ENCODE measurements at regions not wholly inside any gene's neighbourhood (a gene's known extent, or its start where the extent isn't known, plus 50 kb on each side); places are given as distances from the start of the nearest gene placed in this dataset.

DNA sequence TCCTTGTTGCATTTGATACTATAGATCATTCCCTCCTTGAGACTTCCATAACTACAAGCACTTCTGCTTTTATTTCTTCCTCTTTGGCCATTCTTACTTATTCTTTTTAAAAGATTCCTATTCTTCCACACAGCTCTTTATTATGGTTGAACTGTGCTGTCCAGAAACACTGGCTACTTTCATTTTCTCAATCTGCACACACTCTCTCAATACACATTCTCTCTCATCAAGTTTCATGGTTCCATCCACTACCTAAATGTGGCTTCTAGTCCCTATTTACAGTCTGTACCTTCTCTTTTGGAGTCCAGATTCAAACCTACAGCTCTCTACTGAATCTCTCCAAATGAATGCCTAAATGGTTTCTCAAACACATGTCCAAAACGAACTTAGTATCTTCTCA lies 214.3 kb upstream of the RSPO3 start:
- no peaks in the 10 kb centered on the region for H3K27me3 Mint-ChIP-seq (ENCODE audit: low read depth)
- DNase-seq: no peak
- no peak for ATAC-seq (replicated peaks in 1 of 2)
- H3K36me3 Mint-ChIP-seq (ENCODE audit: insufficient read depth in 2 of 2): no peaks in the 10 kb centered on the region
- no peaks in the 10 kb centered on the region for H3K4me1 Mint-ChIP-seq (ENCODE audit: low read depth)
- no peaks in the 10 kb centered on the region for H3K9me3 Mint-ChIP-seq
- H3K27ac Mint-ChIP-seq: no peak overlapping the region
- no peak overlapping the region for H3K4me3 Mint-ChIP-seq

DNA sequence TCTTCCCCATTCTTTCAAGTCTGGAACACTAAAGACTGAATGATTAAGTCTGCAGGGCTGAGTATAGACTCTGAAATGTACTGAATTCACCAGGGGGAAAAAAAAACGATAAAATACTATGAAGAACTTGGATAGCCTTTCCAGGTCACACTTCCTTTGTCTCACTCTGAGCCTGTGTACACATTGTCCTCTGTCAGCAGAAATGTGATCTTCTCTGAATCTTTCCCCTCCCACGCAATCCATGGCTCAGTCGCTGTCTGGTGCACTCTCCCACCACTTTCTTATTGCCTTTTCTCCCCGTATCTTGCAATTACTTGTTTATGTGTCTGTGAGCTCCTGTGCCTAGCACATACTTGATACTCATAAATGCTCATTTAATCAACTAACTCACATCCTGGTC lies 212.6 kb upstream of the RSPO3 start:
- DNase-seq (no peak), ATAC-seq (replicated peaks in 1 of 2) (no peak)
- H3K27ac Mint-ChIP-seq: no peak overlapping the region
- no peak overlapping the region for H3K4me3 Mint-ChIP-seq
- no peaks in the 10 kb centered on the region for H3K36me3 Mint-ChIP-seq (ENCODE audit: insufficient read depth in 2 of 2)
- H3K4me1 Mint-ChIP-seq (ENCODE audit: low read depth): no peaks in the 10 kb centered on the region
- no peaks in the 10 kb centered on the region for H3K27me3 Mint-ChIP-seq (ENCODE audit: low read depth)
- peaks cover 0 to 2% of the 10 kb centered on the region in 2 donors for H3K9me3 Mint-ChIP-seq

DNA sequence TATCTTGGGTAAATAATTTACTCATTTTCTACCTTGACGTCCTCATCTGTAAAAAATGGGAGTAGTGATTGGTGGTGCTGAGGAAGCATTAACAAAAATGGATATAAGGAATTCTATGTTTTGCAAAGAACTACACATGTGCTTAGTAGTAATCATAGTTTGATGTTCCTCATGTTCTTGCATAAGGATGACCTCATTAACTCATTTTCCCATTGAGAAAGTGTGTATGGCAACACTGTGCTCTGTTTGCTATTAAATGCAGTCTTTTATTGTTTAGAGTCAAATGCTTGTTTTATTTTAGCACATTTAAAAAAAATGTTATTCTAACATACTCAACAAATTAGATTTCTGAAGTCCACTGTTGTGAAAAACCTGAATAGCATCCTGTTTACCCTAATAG lies 211.2 kb upstream of the RSPO3 start:
- no peak for ATAC-seq (replicated peaks in 1 of 2)
- DNase-seq: no peak
- H3K9me3 Mint-ChIP-seq: peaks cover 0 to 2% of the 10 kb centered on the region in 2 donors
- H3K27me3 Mint-ChIP-seq (ENCODE audit: low read depth): no peaks in the 10 kb centered on the region
- no peaks in the 10 kb centered on the region for H3K4me1 Mint-ChIP-seq (ENCODE audit: low read depth)
- no peak overlapping the region for H3K27ac Mint-ChIP-seq
- no peak overlapping the region for H3K4me3 Mint-ChIP-seq
- no peaks in the 10 kb centered on the region for H3K36me3 Mint-ChIP-seq (ENCODE audit: insufficient read depth in 2 of 2)

DNA sequence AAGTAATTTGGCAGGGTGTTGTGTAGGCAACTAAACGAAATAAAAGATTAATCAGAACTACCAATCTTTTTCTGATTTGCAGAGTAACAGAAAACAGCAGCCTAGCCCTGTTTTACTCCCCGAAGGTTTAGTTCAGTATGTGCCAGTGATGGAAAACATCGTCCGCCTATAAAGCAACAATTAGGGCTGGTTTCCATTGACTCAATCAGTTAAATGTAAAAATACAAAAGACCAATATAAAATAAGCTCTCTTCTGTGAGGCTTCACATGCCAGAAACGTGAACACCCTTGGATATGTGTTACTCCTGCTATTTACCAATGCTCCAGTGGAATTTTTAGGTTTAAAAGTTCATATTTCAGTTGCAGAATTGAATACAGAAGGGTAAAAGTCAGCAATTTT lies 210.5 kb upstream of the RSPO3 start:
- peaks cover 0 to 2% of the 10 kb centered on the region in 2 donors for H3K9me3 Mint-ChIP-seq
- no peak overlapping the region for H3K4me3 Mint-ChIP-seq
- no peaks in the 10 kb centered on the region for H3K4me1 Mint-ChIP-seq (ENCODE audit: low read depth)
- DNase-seq: no peak
- no peaks in the 10 kb centered on the region for H3K36me3 Mint-ChIP-seq (ENCODE audit: insufficient read depth in 2 of 2)
- H3K27me3 Mint-ChIP-seq (ENCODE audit: low read depth): no peaks in the 10 kb centered on the region
- no peak for ATAC-seq (replicated peaks in 1 of 2)
- H3K27ac Mint-ChIP-seq: no peak overlapping the region

DNA sequence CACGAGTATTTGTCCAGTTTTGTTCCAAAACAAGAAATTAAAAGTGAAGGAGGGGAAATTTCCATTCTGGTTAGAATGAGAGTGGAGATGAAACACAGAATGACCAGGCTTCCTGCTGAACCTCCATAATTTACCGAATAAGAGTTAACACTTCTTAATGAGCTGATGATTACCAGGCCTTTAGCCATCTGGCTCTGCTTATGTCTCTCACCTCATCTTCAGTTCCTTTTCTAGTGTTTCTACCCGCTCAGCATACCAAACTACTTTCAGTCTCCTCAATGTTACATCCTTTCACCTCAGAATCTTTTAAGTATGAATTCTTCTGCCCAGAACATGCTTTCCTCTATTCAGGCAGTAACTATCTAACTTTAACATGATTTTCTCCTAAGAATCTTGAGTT lies 209.0 kb upstream of the RSPO3 start:
- Mint-ChIP-seq H3K4me3 (no peak overlapping the region), H3K9me3 (peaks cover 0 to 2% of the 10 kb centered on the region in 2 donors), H3K27ac (no peak overlapping the region), H3K36me3 (ENCODE audit: insufficient read depth in 2 of 2) (no peaks in the 10 kb centered on the region), H3K27me3 (ENCODE audit: low read depth) (no peaks in the 10 kb centered on the region), H3K4me1 (ENCODE audit: low read depth) (no peaks in the 10 kb centered on the region)
- ATAC-seq (replicated peaks in 1 of 2) (no peak), DNase-seq (no peak)

DNA sequence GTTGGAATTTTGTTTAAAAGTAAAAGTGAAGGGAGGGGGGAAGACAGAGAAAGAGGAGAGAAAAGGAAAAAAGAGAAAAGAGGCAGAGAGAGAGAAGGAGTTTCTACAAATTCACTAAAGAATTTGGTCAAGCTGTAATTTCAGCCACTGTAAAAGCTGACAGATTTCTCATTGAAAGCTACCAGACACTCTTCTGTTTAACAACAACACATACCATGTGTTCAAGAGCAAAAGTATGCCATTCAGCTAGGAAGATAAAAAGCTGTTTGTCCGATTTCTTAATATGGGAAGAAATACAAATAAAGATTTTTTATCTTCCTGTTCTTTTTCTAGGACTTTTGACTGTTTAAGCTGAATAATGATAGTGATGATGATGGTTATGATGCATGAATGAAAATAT lies 204.8 kb upstream of the RSPO3 start:
- Mint-ChIP-seq H3K27ac (no peak overlapping the region), H3K27me3 (ENCODE audit: low read depth) (no peaks in the 10 kb centered on the region), H3K36me3 (ENCODE audit: insufficient read depth in 2 of 2) (no peaks in the 10 kb centered on the region), H3K9me3 (peaks cover 0 to 2% of the 10 kb centered on the region in 2 donors), H3K4me1 (ENCODE audit: low read depth) (no peaks in the 10 kb centered on the region), H3K4me3 (no peak overlapping the region)
- DNase-seq (no peak), ATAC-seq (replicated peaks in 1 of 2) (no peak)

DNA sequence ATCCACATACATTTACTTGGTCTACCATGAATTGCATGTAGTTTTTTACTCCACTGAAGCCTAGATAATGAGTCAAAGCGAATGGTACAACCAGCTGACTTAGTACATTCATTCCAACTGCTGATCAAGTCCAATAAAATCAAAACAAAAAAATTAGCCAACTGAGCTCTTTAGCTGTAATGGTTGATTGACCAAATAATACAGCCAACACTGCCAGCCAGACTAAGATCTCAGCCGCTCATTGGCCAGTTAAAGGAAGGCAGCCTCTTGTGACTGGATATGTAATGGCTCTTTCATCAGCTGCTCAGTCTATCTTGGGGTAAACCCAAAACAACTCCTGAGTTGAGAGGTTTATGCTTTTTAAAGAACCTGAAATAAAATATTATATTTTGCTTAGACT lies 204.3 kb upstream of the RSPO3 start:
- Mint-ChIP-seq H3K36me3 (ENCODE audit: insufficient read depth in 2 of 2) (no peaks in the 10 kb centered on the region), H3K4me3 (no peak overlapping the region), H3K27ac (no peak overlapping the region), H3K4me1 (ENCODE audit: low read depth) (no peaks in the 10 kb centered on the region), H3K27me3 (ENCODE audit: low read depth) (no peaks in the 10 kb centered on the region), H3K9me3 (peaks cover 0 to 2% of the 10 kb centered on the region in 2 donors)
- ATAC-seq (replicated peaks in 1 of 2) (no peak), DNase-seq (no peak)

DNA sequence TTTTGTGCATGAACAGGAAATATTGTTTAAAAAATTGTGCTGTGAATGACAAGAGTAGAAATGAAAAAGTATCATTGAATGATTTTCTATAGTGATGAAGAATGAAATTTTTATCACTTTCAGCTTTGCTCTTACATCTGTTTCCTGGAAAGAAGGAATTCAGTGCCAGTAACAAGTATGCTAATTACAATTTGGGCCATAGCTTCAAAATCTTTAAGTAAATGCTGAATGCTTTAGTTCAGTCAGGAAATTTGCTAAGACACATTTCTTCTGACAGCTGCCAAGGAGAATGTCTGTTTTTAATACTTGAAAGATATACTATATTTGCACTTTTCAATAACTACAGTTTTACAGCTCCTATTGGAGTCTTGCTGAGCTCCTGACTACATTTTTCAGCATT lies 203.7 kb upstream of the RSPO3 start:
- no peak for ATAC-seq (replicated peaks in 1 of 2)
- Mint-ChIP-seq H3K9me3 (peaks cover 0 to 2% of the 10 kb centered on the region in 2 donors), H3K4me1 (ENCODE audit: low read depth) (no peaks in the 10 kb centered on the region), H3K27me3 (ENCODE audit: low read depth) (no peaks in the 10 kb centered on the region), H3K27ac (no peak overlapping the region), H3K36me3 (ENCODE audit: insufficient read depth in 2 of 2) (no peaks in the 10 kb centered on the region), H3K4me3 (no peak overlapping the region)
- DNase-seq: no peak

DNA sequence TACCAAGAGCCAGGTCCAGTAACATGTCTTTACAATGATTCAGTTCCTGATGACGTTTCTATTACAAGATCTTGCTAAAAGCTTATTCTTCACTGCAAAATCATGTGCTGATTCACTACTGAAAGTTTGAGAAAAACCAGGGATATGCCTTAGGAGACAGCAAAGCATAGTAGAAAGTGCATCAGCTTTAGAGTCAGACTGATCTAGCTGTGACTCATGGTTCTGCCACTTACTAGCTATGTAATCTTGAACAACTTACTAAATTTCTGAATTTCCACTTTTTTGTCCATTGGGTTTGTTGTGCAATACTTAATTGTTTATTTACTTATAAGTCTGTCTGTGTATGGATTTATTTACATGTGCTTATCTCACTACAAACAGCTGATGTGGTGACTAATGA lies 198.5 kb upstream of the RSPO3 start:
- Mint-ChIP-seq H3K4me1 (ENCODE audit: low read depth) (no peaks in the 10 kb centered on the region), H3K36me3 (ENCODE audit: insufficient read depth in 2 of 2) (no peaks in the 10 kb centered on the region), H3K4me3 (no peak overlapping the region), H3K9me3 (no peaks in the 10 kb centered on the region), H3K27ac (no peak overlapping the region), H3K27me3 (ENCODE audit: low read depth) (no peaks in the 10 kb centered on the region)
- DNase-seq: no peak
- no peak for ATAC-seq (replicated peaks in 1 of 2)

DNA sequence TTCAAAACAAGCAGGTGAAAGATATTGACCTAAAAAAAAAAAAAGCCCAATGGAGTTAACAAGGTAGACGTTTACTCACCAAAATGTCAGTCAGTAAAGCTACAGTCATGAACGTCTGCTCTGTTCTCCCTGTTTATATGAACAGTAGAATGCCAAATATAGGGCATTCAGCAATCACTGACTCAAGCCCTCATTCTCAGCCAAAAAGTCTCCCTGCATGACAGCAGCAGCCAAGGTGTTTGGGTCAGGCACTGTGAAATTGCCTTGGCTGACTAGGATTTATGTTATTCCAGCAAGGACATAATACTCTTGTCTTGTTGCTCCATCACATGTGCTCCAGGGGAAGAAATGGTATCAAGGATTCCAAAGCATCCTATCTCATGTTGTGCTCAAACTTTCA lies 194.7 kb upstream of the RSPO3 start:
- no peak for ATAC-seq (replicated peaks in 1 of 2)
- H3K9me3 Mint-ChIP-seq: no peaks in the 10 kb centered on the region
- H3K27me3 Mint-ChIP-seq (ENCODE audit: low read depth): no peaks in the 10 kb centered on the region
- H3K4me1 Mint-ChIP-seq (ENCODE audit: low read depth): no peaks in the 10 kb centered on the region
- no peaks in the 10 kb centered on the region for H3K36me3 Mint-ChIP-seq (ENCODE audit: insufficient read depth in 2 of 2)
- no peak overlapping the region for H3K27ac Mint-ChIP-seq
- H3K4me3 Mint-ChIP-seq: no peak overlapping the region
- no peak for DNase-seq

DNA sequence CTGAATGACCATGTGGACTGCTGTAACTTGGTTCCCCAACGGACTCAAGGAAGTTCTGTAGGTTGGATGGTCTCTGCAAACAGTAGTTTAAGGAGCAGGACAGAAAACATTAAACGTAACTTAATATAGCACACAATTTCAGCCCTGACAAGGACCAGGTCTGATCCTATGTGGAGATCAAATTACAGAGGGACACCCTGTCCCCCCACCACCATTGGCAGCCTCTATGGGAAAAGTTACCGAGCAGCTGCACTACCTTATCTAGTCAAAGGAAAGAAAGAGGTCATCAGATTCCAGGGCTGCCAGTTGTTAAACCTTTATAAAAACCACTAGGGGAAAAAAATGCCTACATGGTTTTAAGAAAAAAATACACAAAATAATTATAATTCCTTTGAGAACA lies 191.5 kb upstream of the RSPO3 start:
- ATAC-seq (replicated peaks in 1 of 2): no peak
- no peak overlapping the region for H3K27ac Mint-ChIP-seq
- H3K4me1 Mint-ChIP-seq (ENCODE audit: low read depth): no peaks in the 10 kb centered on the region
- H3K9me3 Mint-ChIP-seq: no peaks in the 10 kb centered on the region
- H3K4me3 Mint-ChIP-seq: no peak overlapping the region
- H3K27me3 Mint-ChIP-seq (ENCODE audit: low read depth): no peaks in the 10 kb centered on the region
- H3K36me3 Mint-ChIP-seq (ENCODE audit: insufficient read depth in 2 of 2): no peaks in the 10 kb centered on the region
- DNase-seq: no peak

DNA sequence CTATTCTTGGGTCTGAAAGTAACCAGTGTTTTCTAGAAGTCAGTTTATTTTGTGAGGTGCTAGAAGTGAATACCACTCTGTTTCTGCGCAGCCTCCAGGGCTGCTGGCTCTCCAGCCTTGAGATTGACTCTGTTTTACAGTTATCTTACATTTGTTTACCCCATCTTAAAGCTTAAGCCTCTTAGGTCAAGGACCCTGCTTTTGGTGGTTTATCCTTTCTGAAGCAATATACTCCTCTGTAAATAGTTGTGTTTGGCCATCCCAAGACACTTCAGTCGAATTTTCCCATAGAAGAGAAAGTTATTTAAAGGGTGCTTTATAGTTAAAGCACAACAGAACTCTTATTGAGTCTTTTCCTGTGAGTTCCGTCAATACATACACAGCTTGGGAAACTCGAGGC lies 190.6 kb upstream of the RSPO3 start:
- Mint-ChIP-seq H3K4me1 (ENCODE audit: low read depth) (no peaks in the 10 kb centered on the region), H3K36me3 (ENCODE audit: insufficient read depth in 2 of 2) (no peaks in the 10 kb centered on the region), H3K4me3 (no peak overlapping the region), H3K9me3 (no peaks in the 10 kb centered on the region), H3K27me3 (ENCODE audit: low read depth) (no peaks in the 10 kb centered on the region), H3K27ac (no peak overlapping the region)
- no peak for ATAC-seq (replicated peaks in 1 of 2)
- DNase-seq: no peak

DNA sequence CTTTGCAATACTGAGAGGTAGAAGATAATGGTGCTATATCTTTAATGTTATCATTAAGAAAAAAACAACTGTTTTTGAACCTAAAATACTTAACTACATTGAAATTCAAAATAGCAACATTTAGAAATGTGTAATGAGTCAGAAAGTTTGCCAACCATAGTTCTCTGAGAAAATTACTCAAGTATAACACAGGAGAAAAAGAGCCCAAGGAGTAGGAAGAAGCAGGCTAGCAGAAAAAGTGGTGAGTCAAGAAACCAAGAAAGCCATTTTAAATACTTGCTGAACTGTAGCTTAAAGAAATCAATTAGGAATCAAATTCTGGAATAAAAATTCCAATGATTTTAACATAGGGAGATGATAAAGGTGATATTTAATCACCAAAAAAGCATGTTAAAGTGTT lies 181.0 kb upstream of the RSPO3 start:
- ATAC-seq (replicated peaks in 1 of 2): no peak
- Mint-ChIP-seq H3K36me3 (ENCODE audit: insufficient read depth in 2 of 2) (no peaks in the 10 kb centered on the region), H3K9me3 (no peaks in the 10 kb centered on the region), H3K27ac (no peak overlapping the region), H3K27me3 (ENCODE audit: low read depth) (no peaks in the 10 kb centered on the region), H3K4me3 (no peak overlapping the region), H3K4me1 (ENCODE audit: low read depth) (no peaks in the 10 kb centered on the region)
- DNase-seq: no peak

DNA sequence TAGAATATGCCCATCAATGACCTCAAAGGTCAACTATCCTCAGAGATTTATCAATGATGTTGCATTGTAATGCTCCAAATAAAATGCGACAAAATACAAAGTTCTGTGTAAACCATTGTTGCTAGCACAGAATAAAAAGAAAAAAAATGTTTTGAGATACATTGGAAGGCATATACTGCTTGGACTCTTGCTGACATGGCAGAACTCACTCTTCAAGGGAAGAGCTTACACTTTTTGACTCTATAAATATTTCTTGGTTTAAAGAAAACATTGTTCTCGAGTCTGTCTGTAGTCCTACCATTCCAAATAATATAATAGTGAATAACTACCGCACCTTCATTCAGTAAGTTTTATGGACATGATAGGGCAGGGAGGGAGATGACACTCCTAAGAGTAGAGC lies 178.7 kb upstream of the RSPO3 start:
- no peak for DNase-seq
- ATAC-seq (replicated peaks in 1 of 2): no peak
- H3K27ac Mint-ChIP-seq: no peak overlapping the region
- H3K36me3 Mint-ChIP-seq (ENCODE audit: insufficient read depth in 2 of 2): no peaks in the 10 kb centered on the region
- H3K9me3 Mint-ChIP-seq: no peaks in the 10 kb centered on the region
- H3K4me1 Mint-ChIP-seq (ENCODE audit: low read depth): no peaks in the 10 kb centered on the region
- no peak overlapping the region for H3K4me3 Mint-ChIP-seq
- no peaks in the 10 kb centered on the region for H3K27me3 Mint-ChIP-seq (ENCODE audit: low read depth)

DNA sequence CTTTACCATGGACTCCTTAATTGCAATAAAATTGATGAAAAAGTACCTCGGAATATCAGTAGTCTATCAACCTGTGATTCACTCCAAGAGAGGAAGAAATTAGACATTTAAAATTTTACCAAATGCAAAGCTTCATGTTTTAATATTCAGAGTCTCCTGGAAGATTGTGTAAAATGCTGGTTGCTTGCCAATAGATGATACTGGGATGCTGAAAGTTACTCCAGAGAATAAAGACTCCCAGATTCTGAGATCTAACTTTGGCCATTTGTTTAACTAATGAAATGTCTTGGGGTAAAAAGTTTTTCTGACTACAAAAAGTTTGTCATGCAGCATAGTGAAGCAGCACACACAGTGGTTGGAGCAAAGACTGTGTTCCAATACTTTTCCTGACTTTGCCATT lies 176.7 kb upstream of the RSPO3 start:
- Mint-ChIP-seq H3K9me3 (no peaks in the 10 kb centered on the region), H3K27ac (no peak overlapping the region), H3K27me3 (ENCODE audit: low read depth) (no peaks in the 10 kb centered on the region), H3K36me3 (ENCODE audit: insufficient read depth in 2 of 2) (no peaks in the 10 kb centered on the region), H3K4me1 (ENCODE audit: low read depth) (no peaks in the 10 kb centered on the region), H3K4me3 (no peak overlapping the region)
- no peak for DNase-seq
- no peak for ATAC-seq (replicated peaks in 1 of 2)
